H1 (cell line): ENCODE measurements at regions not wholly inside any gene's neighbourhood (a gene's known extent, or its start where the extent isn't known, plus 50 kb on each side); places are given as distances from the start of the nearest gene placed in this dataset.

Source experiments
- CTCF ChIA-PET: fragments of 300-600 bp; sonication (Branson Sonifier 250); formaldehyde crosslinking; loops from one replicate; lab custom pipeline; 2021; ENCODE audit not compliant: partially characterized antibody; lab: Charles Lee
- POLR2A ChIA-PET: fragments of 300-600 bp; sonication (Branson Sonifier 250); formaldehyde crosslinking; loops from one replicate; lab custom pipeline; 2021; ENCODE audit warnings: inconsistent platforms; ENCODE audit not compliant: partially characterized antibody; lab: Charles Lee
- DNase-seq, 2 experiments: peaks; one replicate each; pipeline versions ENCODE4 v3.0.0 to v3.0.0-alpha.2; 2010 to 2022; ENCODE audit warnings: low spot score in 2 of 2, low read depth in 1 of 2, mixed read lengths in 1 of 2
- FAIRE-seq: peaks from 2 replicates; lab custom pipeline; 2011; peaks lifted over from hg19 to GRCh38; lab: Jason Lieb, UNC
- H2AFZ ChIP-seq: 2 replicates; pipeline ENCODE4 v1.8.1; 2012; ENCODE audit warnings: low read length, inconsistent platforms
- H2AK5ac ChIP-seq: 2 replicates; pipeline ENCODE4 v1.6.1; 2013; ENCODE audit warnings: low read depth, low read length
- H2BK120ac ChIP-seq: replicated peaks from 2 replicates; pipeline ENCODE3; 2013; ENCODE audit warnings: low read depth, low read length, inconsistent platforms
- H2BK12ac ChIP-seq: 2 replicates; pipeline ENCODE4 v1.6.1; 2013; ENCODE audit warnings: low read depth, low read length
- H2BK15ac ChIP-seq: 2 replicates; pipeline ENCODE4 v1.6.1; 2013; ENCODE audit warnings: low read length
- H2BK20ac ChIP-seq: 2 replicates; pipeline ENCODE4 v1.6.1; 2013; ENCODE audit warnings: low read length
- H2BK5ac ChIP-seq: 2 replicates; pipeline ENCODE4 v1.6.1; 2013; ENCODE audit warnings: low read depth, low read length
- H3K14ac ChIP-seq: 2 replicates; pipeline ENCODE4 v1.6.1; 2013; ENCODE audit warnings: inconsistent platforms; ENCODE audit not compliant: insufficient read length
- H3K18ac ChIP-seq: 2 replicates; pipeline ENCODE4 v1.6.1; 2013; ENCODE audit warnings: low read length; ENCODE audit errors: extremely low read depth
- H3K23ac ChIP-seq: 2 replicates; pipeline ENCODE4 v1.6.1; 2013; ENCODE audit warnings: inconsistent platforms; ENCODE audit not compliant: insufficient read length
- H3K23me2 ChIP-seq: 2 replicates; pipeline ENCODE4 v1.6.1; 2013; ENCODE audit warnings: low read depth, low read length
- H3K27ac ChIP-seq: 2 replicates; pipeline ENCODE4 v1.6.1; 2011; ENCODE audit warnings: low read depth, low read length, inconsistent platforms
- H3K27me3 ChIP-seq, 4 experiments: replicated peaks in 1 of 4; 1 replicate in 1 of 4; 2 replicates in 3 of 4; pipeline versions ENCODE4 v1.6.1 to v1.8.1; 2011 to 2013; ENCODE audit warnings: low read length in 3 of 4, mild to moderate bottlenecking in 3 of 4, inconsistent platforms in 2 of 4, mixed read lengths in 2 of 4, moderate library complexity in 1 of 4; ENCODE audit not compliant: control insufficient read depth in 3 of 4, insufficient read depth in 3 of 4; ENCODE audit errors: extremely low read depth in 1 of 4
- H3K36me3 ChIP-seq, 4 experiments: 2 replicates each; pipeline versions ENCODE4 v1.6.1 to v1.8.1; 2011 to 2013; ENCODE audit warnings: mild to moderate bottlenecking in 4 of 4, low read length in 3 of 4, moderate library complexity in 2 of 4, control low read depth in 1 of 4, inconsistent platforms in 1 of 4; ENCODE audit not compliant: insufficient read depth in 4 of 4, control insufficient read depth in 2 of 4
- H3K4ac ChIP-seq: replicated peaks from 2 replicates; pipeline ENCODE3; 2013; ENCODE audit warnings: low read length, low read depth, mixed read lengths, inconsistent platforms; ENCODE audit not compliant: insufficient read length
- H3K4me1 ChIP-seq, 4 experiments: replicated peaks in 1 of 4; 1 replicate in 1 of 4; 2 replicates in 3 of 4; pipeline versions ENCODE4 v1.6.1 to v1.8.1; 2011 to 2013; ENCODE audit warnings: low read length in 3 of 4, inconsistent platforms in 2 of 4, mixed read lengths in 1 of 4; ENCODE audit not compliant: insufficient read depth in 4 of 4, control insufficient read depth in 3 of 4
- H3K4me2 ChIP-seq, 2 experiments: 2 replicates each; pipeline versions ENCODE4 v1.6.1 to v1.8.1; 2011 to 2013; ENCODE audit warnings: low read depth in 2 of 2, low read length in 2 of 2, control low read depth in 1 of 2, inconsistent platforms in 1 of 2, mild to moderate bottlenecking in 1 of 2; ENCODE audit not compliant: insufficient read depth in 1 of 2
- H3K4me3 ChIP-seq, 4 experiments: fragments of 200-600, 300-600 bp in 1 of 4; sonication (generic), shearing (Covaris generic), sonication (Bioruptor Twin) in 1 of 4; 2 replicates each; pipeline versions ENCODE4 v1.5.1 to v1.8.1; 2011 to 2016; ENCODE audit warnings: low read length in 4 of 4, low read depth in 3 of 4, control low read depth in 2 of 4, inconsistent platforms in 2 of 4, mild to moderate bottlenecking in 2 of 4, mixed read lengths in 1 of 4, moderate library complexity in 1 of 4; ENCODE audit not compliant: insufficient read depth in 2 of 4; ENCODE audit errors: extremely low read depth in 1 of 4
- H3K56ac ChIP-seq: replicated peaks from 2 replicates; pipeline ENCODE3; 2013; ENCODE audit warnings: low read depth, mild to moderate bottlenecking, mixed read lengths, low read length, inconsistent platforms; ENCODE audit not compliant: insufficient read length
- H3K79me1 ChIP-seq: 2 replicates; pipeline ENCODE4 v1.6.1; 2013; ENCODE audit warnings: low read depth, low read length, control low read depth
- H3K79me2 ChIP-seq, 2 experiments: 2 replicates each; pipeline versions ENCODE4 v1.6.1 to v1.8.1; 2012 to 2013; ENCODE audit warnings: low read length in 2 of 2, mild to moderate bottlenecking in 2 of 2, inconsistent platforms in 1 of 2; ENCODE audit not compliant: insufficient read depth in 2 of 2, control insufficient read depth in 1 of 2
- H3K9ac ChIP-seq, 4 experiments: replicated peaks in 1 of 4; 1 replicate in 1 of 4; 2 replicates in 3 of 4; pipeline versions ENCODE4 v1.6.1 to v1.8.1; 2011 to 2013; ENCODE audit warnings: low read depth in 3 of 4, low read length in 3 of 4, control low read depth in 2 of 4, mild to moderate bottlenecking in 2 of 4, moderate library complexity in 2 of 4, inconsistent platforms in 1 of 4; ENCODE audit errors: extremely low read depth in 1 of 4
- H3K9me3 ChIP-seq, 2 experiments: 2 replicates each; pipeline versions ENCODE4 v1.6.1 to v1.8.1; 2012 to 2013; ENCODE audit warnings: mild to moderate bottlenecking in 2 of 2, moderate library complexity in 2 of 2, control low read depth in 1 of 2, inconsistent platforms in 1 of 2, low read depth in 1 of 2, low read length in 1 of 2, mixed read lengths in 1 of 2; ENCODE audit not compliant: insufficient read depth in 2 of 2
- H4K20me1 ChIP-seq, 2 experiments: replicated peaks in 1 of 2; 2 replicates each; pipeline versions ENCODE3 to v1.8.1; 2011 to 2013; ENCODE audit warnings: inconsistent platforms in 2 of 2, low read length in 2 of 2, mild to moderate bottlenecking in 1 of 2; ENCODE audit not compliant: insufficient read depth in 2 of 2, control insufficient read depth in 1 of 2
- H4K5ac ChIP-seq: 2 replicates; pipeline ENCODE4 v1.6.1; 2013; ENCODE audit warnings: low read length, low read depth, mixed read lengths, inconsistent platforms; ENCODE audit not compliant: insufficient read length
- H4K8ac ChIP-seq: 2 replicates; pipeline ENCODE4 v1.8.0; 2013; ENCODE audit warnings: mild to moderate bottlenecking, moderate library complexity, low read length, inconsistent platforms; ENCODE audit not compliant: insufficient read depth; ENCODE audit errors: extremely low read depth
- H4K91ac ChIP-seq: replicated peaks from 2 replicates; pipeline ENCODE3; 2013; ENCODE audit warnings: low read length, mixed read lengths, inconsistent platforms; ENCODE audit not compliant: insufficient read length
- BCL11A ChIP-seq, 2 experiments: IDR thresholded peaks; one replicate each; pipeline ENCODE4 v1.6.1; 2011; ENCODE audit warnings: low read depth in 2 of 2, low read length in 2 of 2, mild to moderate bottlenecking in 2 of 2
- CEBPB ChIP-seq: IDR thresholded peaks from 2 replicates; pipeline ENCODE4 v1.6.1; 2012; ENCODE audit warnings: low read depth, low read length
- EP300 ChIP-seq, 2 experiments: IDR thresholded peaks; 1 replicate in 1 of 2; 2 replicates in 1 of 2; pipeline ENCODE4 v1.6.1; 2011 to 2012; ENCODE audit warnings: low read depth in 2 of 2, low read length in 2 of 2, mild to moderate bottlenecking in 2 of 2, borderline replicate concordance in 1 of 2, inconsistent platforms in 1 of 2, moderate library complexity in 1 of 2
- HDAC2 ChIP-seq, 2 experiments: fragments of 300-600 bp in 1 of 2; sonication (generic) in 1 of 2; IDR thresholded peaks; 2 replicates each; pipeline ENCODE4 v1.6.1; 2011 to 2012; ENCODE audit warnings: low read depth in 2 of 2, low read length in 2 of 2, mild to moderate bottlenecking in 2 of 2, moderate library complexity in 2 of 2, borderline replicate concordance in 1 of 2, inconsistent platforms in 1 of 2
- HDAC6 ChIP-seq: IDR thresholded peaks from one replicate; pipeline ENCODE4 v1.7.1; 2012; ENCODE audit warnings: low read depth, mild to moderate bottlenecking, inconsistent platforms, low read length, moderate library complexity
- NANOG ChIP-seq: IDR thresholded peaks from 2 replicates; pipeline ENCODE4 v1.6.1; 2011; ENCODE audit warnings: low read length, low read depth, mild to moderate bottlenecking, inconsistent platforms; ENCODE audit not compliant: insufficient read depth, poor library complexity, severe bottlenecking
- RNF2 ChIP-seq: fragments of 200-900, 300-1000 bp; sonication (generic); IDR thresholded peaks from 2 replicates; pipeline ENCODE4 v1.7.1; 2016; ENCODE audit warnings: borderline replicate concordance, low read depth, mild to moderate bottlenecking, antibody characterized with exemption, low read length; ENCODE audit not compliant: poor library complexity, severe bottlenecking; ENCODE audit errors: missing control alignments
- SP2 ChIP-seq: IDR thresholded peaks from 2 replicates; pipeline ENCODE4 v1.6.1; 2012; ENCODE audit warnings: mild to moderate bottlenecking, low read length, inconsistent platforms
- SRF ChIP-seq: IDR thresholded peaks from 2 replicates; pipeline ENCODE4 v1.6.1; 2011; ENCODE audit warnings: mild to moderate bottlenecking, low read depth, low read length, moderate library complexity
- SUZ12 ChIP-seq: fragments of 200-600 bp; sonication (generic); IDR thresholded peaks from 2 replicates; pipeline ENCODE4 v1.6.1; 2012; ENCODE audit warnings: mild to moderate bottlenecking, inconsistent platforms, low read length, moderate library complexity, mixed read lengths
- TAF7 ChIP-seq: optimal IDR thresholded peaks from 2 replicates; pipeline ENCODE3; 2011; ENCODE audit warnings: low read depth, mild to moderate bottlenecking, inconsistent platforms, low read length, moderate library complexity, borderline replicate concordance
- WGBS, 2 experiments: shearing (Covaris generic) in 1 of 2; methylation state at CpG; one replicate each; pipeline versions ENCODE4 v1.1.6 to v1.1.7; 2013 to 2015; ENCODE audit warnings: low lambda C conversion rate in 2 of 2, mixed read lengths in 2 of 2, inconsistent platforms in 1 of 2, low coverage in 1 of 2, missing lambda C conversion rate in 1 of 2; ENCODE audit not compliant: insufficient replicate concordance in 2 of 2, insufficient coverage in 1 of 2, insufficient read length in 1 of 2; ENCODE audit errors: extremely low coverage in 1 of 2, missing lambda C conversion rate in 1 of 2; 5-methylcytosine and 5-hydroxymethylcytosine counted together
- TF ChIP-seq, protein P1 (sequence below): IDR thresholded peaks from 2 replicates; pipeline ENCODE4 v1.6.1; 2012; ENCODE audit warnings: inconsistent platforms

- no peak overlapping the region for H4K5ac ChIP-seq
- no peaks in the 10 kb centered on the region for H3K27me3 ChIP-seq
- no peak overlapping the region for H2AK5ac ChIP-seq
- 95% methylated on average over 5 of the region's 5 CpGs; no CpG with 5 or more reads in 1 of the 2 experiments for WGBS, 2 experiments
- H3K9ac ChIP-seq: no peak overlapping the region
- H2BK15ac ChIP-seq: no peak overlapping the region
- H3K18ac ChIP-seq: no peak overlapping the region
- H3K79me2 ChIP-seq: no peaks in the 10 kb centered on the region
- no peak overlapping the region for H3K4me3 ChIP-seq
- no peaks in the 10 kb centered on the region for H3K36me3 ChIP-seq
- H4K8ac ChIP-seq: no peak overlapping the region
- POLR2A ChIA-PET: no interaction called here
- FAIRE-seq (no peak), DNase-seq (no peak)
- no peaks in the 10 kb centered on the region for H3K4me1 ChIP-seq
- no peak overlapping the region for H2BK120ac ChIP-seq
- H2AFZ ChIP-seq: no peak overlapping the region
- no peaks in the 10 kb centered on the region for H4K20me1 ChIP-seq
- no peaks in the 10 kb centered on the region for H3K9me3 ChIP-seq
- H3K56ac ChIP-seq: no peak overlapping the region
- H3K23me2 ChIP-seq: no peaks in the 10 kb centered on the region
- no peak overlapping the region for H3K27ac ChIP-seq
- no peak overlapping the region for H2BK20ac ChIP-seq
- no peaks in the 10 kb centered on the region for H3K79me1 ChIP-seq
- no peak overlapping the region for H3K4ac ChIP-seq
- H3K4me2 ChIP-seq: no peak overlapping the region
- H3K23ac ChIP-seq: no peak overlapping the region
- no peak overlapping the region for H3K14ac ChIP-seq
- no peak overlapping the region for H2BK5ac ChIP-seq
- no peak overlapping the region for H4K91ac ChIP-seq
- H2BK12ac ChIP-seq: no peak overlapping the region
- CTCF ChIA-PET: interaction anchor here (1.4 kb wide), 1 partner anchor 79 kb away, joined by 3 read pairs; no protein-coding TSS in a partner anchor
- TF ChIP-seq BCL11A (IDR thresholded peaks at IDR 0.05; ENCODE audit: low read depth in 2 of 2, low read length in 2 of 2) (no peak), SRF (no peak), HDAC2 (IDR thresholded peaks at IDR 0.05; ENCODE audit: borderline replicate concordance in 1 of 2, low read depth in 2 of 2, low read length in 2 of 2) (no peak), TAF7 (no peak), HDAC6 (no peak), RNF2 (no peak), EP300 (IDR thresholded peaks at IDR 0.05; ENCODE audit: borderline replicate concordance in 1 of 2, low read depth in 2 of 2, low read length in 2 of 2) (no peak), NANOG (no peak), CEBPB (no peak), SP2 (no peak), SUZ12 (no peak)
- TF ChIP-seq, protein P1, sequence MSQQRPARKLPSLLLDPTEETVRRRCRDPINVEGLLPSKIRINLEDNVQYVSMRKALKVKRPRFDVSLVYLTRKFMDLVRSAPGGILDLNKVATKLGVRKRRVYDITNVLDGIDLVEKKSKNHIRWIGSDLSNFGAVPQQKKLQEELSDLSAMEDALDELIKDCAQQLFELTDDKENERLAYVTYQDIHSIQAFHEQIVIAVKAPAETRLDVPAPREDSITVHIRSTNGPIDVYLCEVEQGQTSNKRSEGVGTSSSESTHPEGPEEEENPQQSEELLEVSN: no peak
Observed at GRCh38 chr4:57504797-57505530, 394.8 kb upstream of the IGFBP7 start.
